Small intestine (tissue), 7 donors: ENCODE measurements at regions not wholly inside any gene's neighbourhood (a gene's known extent, or its start where the extent isn't known, plus 50 kb on each side); places are given as distances from the start of the nearest gene placed in this dataset.
"Not testable (repeated sequence)": the region's sequence is repeated elsewhere in the genome, so short reads cannot be mapped to it uniquely, and the experiment has no call there.

Source experiments
- DNase-seq, 2 donors: peaks; one replicate each; pipeline versions ENCODE4 v3.0.0 to v3.0.0-alpha.2; 2013
- FAIRE-seq: peaks from 2 replicates; lab custom pipeline; 2012; peaks lifted over from hg19 to GRCh38; lab: Jason Lieb, UNC
- H3K27ac ChIP-seq, 3 donors: one replicate each; pipeline ENCODE4 v1.5.1; 2013; ENCODE audit warnings: low read length in 2 of 3, mild to moderate bottlenecking in 2 of 3, control low read depth in 1 of 3, inconsistent platforms in 1 of 3, low read depth in 1 of 3, moderate library complexity in 1 of 3
- H3K27me3 ChIP-seq, 3 donors: one replicate each; pipeline ENCODE4 v1.6.1; 2013; ENCODE audit warnings: low read length in 3 of 3, inconsistent platforms in 1 of 3; ENCODE audit not compliant: control insufficient read depth in 3 of 3, insufficient read depth in 3 of 3
- H3K36me3 ChIP-seq, 3 donors: one replicate each; pipeline ENCODE4 v1.6.1; 2013; ENCODE audit warnings: low read length in 3 of 3, inconsistent platforms in 1 of 3, low read depth in 1 of 3, mild to moderate bottlenecking in 1 of 3, moderate library complexity in 1 of 3; ENCODE audit not compliant: control insufficient read depth in 3 of 3, insufficient read depth in 2 of 3
- H3K4me1 ChIP-seq, 3 donors: one replicate each; pipeline ENCODE4 v1.6.1; 2013; ENCODE audit warnings: low read length in 2 of 3, inconsistent platforms in 1 of 3, low read depth in 1 of 3, mild to moderate bottlenecking in 1 of 3, moderate library complexity in 1 of 3; ENCODE audit not compliant: control insufficient read depth in 3 of 3, insufficient read depth in 2 of 3
- H3K4me3 ChIP-seq, 3 donors: one replicate each; pipeline ENCODE4 v1.5.1; 2013; ENCODE audit warnings: low read length in 3 of 3, control low read depth in 1 of 3, inconsistent platforms in 1 of 3, low read depth in 1 of 3, mild to moderate bottlenecking in 1 of 3, moderate library complexity in 1 of 3
- H3K9me3 ChIP-seq, 2 donors: one replicate each; pipeline ENCODE4 v1.6.1; 2013; ENCODE audit warnings: low read depth in 1 of 2, low read length in 1 of 2; ENCODE audit not compliant: control insufficient read depth in 2 of 2, insufficient read depth in 1 of 2
- WGBS, 3 donors: extraction: QIAGEN DNeasy Blood & Tissue Kit; methylation state at CpG; one replicate each; pipeline ENCODE4 v1.1.7; 2013; 5-methylcytosine and 5-hydroxymethylcytosine counted together
- donor health status: healthy with polysubstance abuse.
- donor health status: control.
- donor health status: control.
- donor health status: Bipolar disorder and iron deficiency.
- donor health status: healthy.

GRCh38 chr9:64370344-64370743 is 914.7 kb downstream of the FOXD4L5 start:
- FAIRE-seq, H3K36me3 ChIP-seq, H3K9me3 ChIP-seq, H3K27me3 ChIP-seq, H3K4me3 ChIP-seq, H3K27ac ChIP-seq, H3K4me1 ChIP-seq, DNase-seq: not testable (repeated sequence)
- 85 to 100% (median 85%) methylated on average over 4 of the region's 8 CpGs for WGBS, 3 donors

DNA sequence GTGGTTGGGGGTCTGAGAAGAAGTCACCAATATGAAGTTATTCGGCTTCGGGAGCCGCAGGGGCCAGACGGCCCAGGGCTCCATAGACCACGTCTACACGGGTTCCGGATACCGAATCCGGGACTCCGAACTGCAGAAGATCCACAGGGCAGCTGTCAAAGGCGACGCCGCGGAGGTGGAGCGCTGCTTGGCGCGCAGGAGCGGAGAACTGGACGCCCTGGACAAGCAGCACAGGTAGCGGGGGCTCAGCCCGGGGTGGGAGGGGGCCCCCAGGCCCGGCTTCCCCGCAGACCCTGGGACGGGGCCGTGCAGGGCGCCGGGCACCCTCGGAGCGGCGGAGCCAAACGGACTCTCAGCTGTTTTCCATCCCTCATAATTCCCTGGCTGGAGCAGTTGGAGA is 915.4 kb downstream of the FOXD4L5 start:
- FAIRE-seq, H3K36me3 ChIP-seq, H3K4me1 ChIP-seq, H3K9me3 ChIP-seq, H3K27ac ChIP-seq, H3K4me3 ChIP-seq, DNase-seq, H3K27me3 ChIP-seq: not testable (repeated sequence)
- WGBS, 3 donors: no CpG with 5 or more reads among the region's 31 CpGs

- not testable (repeated sequence) for H3K27me3 ChIP-seq, FAIRE-seq, H3K4me3 ChIP-seq, H3K9me3 ChIP-seq, H3K36me3 ChIP-seq, DNase-seq, H3K4me1 ChIP-seq, H3K27ac ChIP-seq
- WGBS, 3 donors: 0% methylated on average over 9 to 26 of the region's 44 CpGs
These were observed 915.9 kb downstream of the FOXD4L5 start for GRCh38 chr9:64369114-64369513.

DNA sequence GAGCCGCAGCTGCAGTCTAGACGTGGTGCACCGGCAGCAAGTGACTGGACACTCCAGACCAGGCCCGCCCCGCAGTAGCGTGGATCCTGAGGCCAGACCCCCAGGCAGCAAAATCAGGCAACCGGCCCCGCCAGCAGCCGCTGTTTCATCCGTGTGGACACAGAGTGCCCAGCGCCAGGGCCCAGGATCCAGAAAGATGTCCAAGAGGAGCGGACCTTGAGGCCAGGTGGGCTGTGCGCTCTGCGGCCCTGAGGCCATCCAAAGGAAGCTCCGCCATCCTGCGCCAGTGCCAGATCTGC is 916.4 kb downstream of the FOXD4L5 start:
- DNase-seq, H3K36me3 ChIP-seq, H3K27ac ChIP-seq, H3K4me1 ChIP-seq, FAIRE-seq, H3K27me3 ChIP-seq, H3K9me3 ChIP-seq: not testable (repeated sequence)
- H3K4me3 ChIP-seq: peak overlapping the region in 1 of 3 donors; percentile 21
- WGBS, 3 donors: 0 to 2% methylated on average over 5 to 9 of the region's 16 CpGs; no CpG with 5 or more reads in 1 of the 3 donors

DNA sequence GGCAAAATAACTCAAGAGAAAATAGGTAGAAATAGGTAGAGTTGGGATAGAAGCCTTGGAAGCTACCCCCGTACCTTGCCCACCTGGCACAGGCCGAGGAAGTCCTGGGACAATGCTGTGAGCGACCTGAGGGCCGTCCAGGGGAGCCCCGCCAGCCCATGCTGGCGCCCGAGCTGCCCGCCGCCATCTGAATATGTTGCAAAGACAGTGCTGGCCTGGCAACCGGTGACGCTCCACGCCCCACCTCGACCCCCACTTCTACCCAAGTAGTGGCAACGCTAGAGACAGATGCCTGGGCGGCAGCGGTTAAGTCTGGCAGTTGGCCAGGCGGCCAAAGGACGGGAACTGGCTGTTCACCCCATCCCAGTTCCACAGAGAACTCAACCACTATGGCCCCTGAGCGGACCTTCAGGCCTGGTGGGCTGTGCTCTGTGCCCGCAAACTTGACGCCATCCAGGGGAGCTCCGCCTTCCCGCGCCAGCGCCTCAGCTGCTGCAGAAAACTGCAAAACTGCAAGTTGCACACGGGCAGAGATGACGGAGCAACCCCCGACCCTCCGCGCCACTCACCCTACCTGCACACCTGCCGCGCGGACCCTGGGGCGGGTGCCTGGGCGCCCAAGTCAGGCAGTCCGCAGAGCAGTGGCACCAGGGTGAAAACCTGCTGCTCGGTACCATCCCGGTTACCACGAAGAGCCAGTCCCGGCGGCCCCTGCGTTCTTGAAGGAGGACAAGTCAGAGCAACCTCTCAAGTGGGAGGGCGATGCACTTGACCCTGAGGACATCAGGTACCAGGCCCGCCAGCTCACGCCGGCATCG is 917.0 kb downstream of the FOXD4L5 start:
- peak overlapping the region in 1 of 3 donors; percentile 21 for H3K4me3 ChIP-seq
- DNase-seq: peak; percentile 0 to 2

More for the DNA sequence above, 917.0 kb downstream of the FOXD4L5 start:
- not testable (repeated sequence) for H3K36me3 ChIP-seq, FAIRE-seq, H3K27me3 ChIP-seq, H3K9me3 ChIP-seq, H3K4me1 ChIP-seq, H3K27ac ChIP-seq
- WGBS, 3 donors: 24 to 43% (median 35%) methylated on average over 17 to 18 of the region's 47 CpGs
